GM19455 (cell line): ENCODE measurements at regions not wholly inside any gene's neighbourhood (a gene's known extent, or its start where the extent isn't known, plus 50 kb on each side); places are given as distances from the start of the nearest gene placed in this dataset.
"Not testable (repeated sequence)": the region's sequence is repeated elsewhere in the genome, so short reads cannot be mapped to it uniquely, and the experiment has no call there.

Source experiments
- ATAC-seq: cut with Tn5 transposase; IDR thresholded peaks from one replicate; pipeline ENCODE4 v1.9.1; 2021; ENCODE audit not compliant: unreplicated experiment

DNA sequence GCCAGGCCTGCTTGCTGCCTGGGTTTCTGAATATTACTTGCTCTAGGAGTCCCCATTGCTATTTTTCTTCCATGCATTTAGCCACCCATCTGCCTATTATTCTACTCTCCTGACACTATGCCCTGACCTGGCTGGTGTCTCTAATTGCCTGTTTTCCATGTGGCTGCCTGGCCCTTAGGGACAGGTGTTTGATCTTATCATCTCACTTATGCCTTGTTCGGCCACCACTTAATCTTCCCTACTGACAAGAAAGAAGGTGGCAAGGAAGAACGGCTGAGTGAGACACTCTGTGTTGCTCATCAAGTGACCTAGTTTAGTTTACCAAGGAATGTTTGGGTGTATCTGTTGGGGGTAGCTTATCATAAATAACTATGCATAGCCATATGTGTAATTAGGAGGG lies 50.4 kb upstream of the RAPH1 start:
- ATAC-seq = no peak

DNA sequence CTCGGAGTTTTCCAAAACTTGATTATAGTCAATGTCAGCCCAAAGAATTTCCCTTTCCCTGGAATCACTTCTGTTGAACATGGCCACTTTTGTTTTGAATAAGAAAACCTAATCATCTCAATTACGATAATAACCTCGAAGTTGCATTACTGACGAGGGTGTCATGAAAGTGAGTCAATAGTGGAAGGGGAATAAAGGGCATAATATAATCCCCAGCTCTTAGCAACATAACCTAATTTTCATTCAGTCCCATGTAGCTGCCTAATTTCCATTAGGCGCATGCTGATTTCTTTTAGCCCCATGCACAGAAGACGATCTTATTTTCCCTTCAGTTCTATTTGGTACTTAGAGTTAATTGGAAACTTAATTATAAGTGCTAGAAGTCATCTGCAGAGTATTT lies 51.1 kb upstream of the RAPH1 start:
- no peak for ATAC-seq

DNA sequence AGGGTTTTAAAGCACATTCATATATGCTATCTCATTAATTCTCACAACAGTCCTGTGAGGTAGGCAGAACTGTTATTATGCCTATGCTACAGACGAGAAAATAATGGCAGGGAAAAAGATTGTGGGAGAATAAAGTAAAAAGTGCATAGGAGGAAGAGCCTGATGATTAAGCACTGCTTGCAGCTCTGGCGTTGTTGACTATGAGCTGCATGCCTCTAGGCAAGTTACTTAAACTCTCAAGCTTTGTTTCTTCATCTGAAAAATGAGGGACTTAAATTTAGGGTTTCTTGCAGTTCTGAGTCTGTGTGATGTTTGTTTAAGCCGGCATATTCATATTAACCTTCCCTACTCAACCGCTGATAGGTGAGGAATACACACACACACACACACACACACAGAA lies 51.6 kb upstream of the RAPH1 start:
- ATAC-seq = no peak

DNA sequence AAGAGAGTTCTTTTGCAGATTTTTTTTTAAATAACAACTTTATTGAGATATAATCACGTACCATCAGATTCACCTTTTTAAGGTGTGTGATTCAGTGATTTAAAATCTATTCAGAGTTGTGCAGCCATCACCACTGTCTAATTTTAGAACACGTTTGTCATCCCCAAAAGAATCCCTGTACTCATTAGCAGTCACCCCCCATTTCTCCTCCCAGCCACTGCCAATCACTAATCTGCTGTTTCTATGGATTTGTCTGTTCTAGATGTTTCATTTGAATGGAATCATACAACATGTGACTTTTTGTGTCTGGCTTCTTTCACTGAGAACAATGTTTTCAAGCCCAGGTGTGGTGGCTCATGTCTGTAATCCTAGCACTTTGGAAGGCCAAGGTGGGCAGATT lies 55.4 kb upstream of the RAPH1 start:
- no peak for ATAC-seq

- ATAC-seq = no peak
These were observed 56.5 kb upstream of the RAPH1 start for GRCh38 chr2:203591642-203592041.

- no peak for ATAC-seq
These were observed 57.4 kb upstream of the RAPH1 start for GRCh38 chr2:203592470-203592869.

GRCh38 chr2:203594541-203594940 lies 59.4 kb upstream of the RAPH1 start:
- ATAC-seq = no peak

GRCh38 chr2:203596183-203596582 lies 61.1 kb upstream of the RAPH1 start:
- no peak for ATAC-seq

DNA sequence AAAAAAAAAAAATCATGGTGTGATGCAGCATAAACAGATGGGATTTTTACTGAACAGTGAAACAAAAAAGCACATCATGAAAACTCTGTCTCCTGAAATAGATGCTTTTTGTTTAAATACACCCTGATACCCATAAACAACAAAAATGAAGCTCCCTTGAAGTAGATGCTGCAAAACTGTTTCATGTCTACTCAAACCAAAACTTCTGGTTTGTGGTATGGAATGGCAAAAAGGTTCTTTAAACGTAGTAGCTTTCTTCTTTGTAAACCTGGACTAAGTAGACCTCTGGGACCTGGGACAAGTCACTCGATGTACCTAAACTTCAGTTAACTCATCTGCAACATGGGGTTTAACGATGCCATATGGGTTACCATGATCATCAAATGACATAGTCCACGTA lies 64.4 kb upstream of the RAPH1 start:
- peak; percentile 54 for ATAC-seq

GRCh38 chr2:203600286-203600685 lies 65.2 kb upstream of the RAPH1 start:
- no peak for ATAC-seq

- no peak for ATAC-seq
These were observed 68.6 kb upstream of the RAPH1 start for GRCh38 chr2:203603456-203604389.

DNA sequence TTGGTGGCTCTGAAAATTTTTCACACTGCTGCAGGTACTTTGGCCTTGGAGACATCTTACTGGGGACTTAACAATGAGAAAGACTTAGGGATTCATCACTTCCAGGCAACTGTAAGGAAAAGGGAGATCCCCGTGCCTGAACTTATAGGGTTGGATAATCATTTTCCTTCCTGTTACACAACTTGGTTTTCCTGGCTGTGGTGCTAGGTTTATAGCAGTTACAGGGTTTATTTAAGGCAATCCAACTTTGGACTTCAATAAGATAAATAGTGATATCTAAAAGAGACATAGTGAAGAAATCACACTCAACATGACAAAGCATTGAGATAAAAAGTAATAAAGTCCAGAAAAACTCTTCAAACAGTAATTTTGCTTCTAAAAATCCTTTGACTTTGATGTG lies 70.2 kb upstream of the RAPH1 start:
- no peak for ATAC-seq

GRCh38 chr2:203606051-203606450 lies 71.0 kb upstream of the RAPH1 start:
- no peak for ATAC-seq

DNA sequence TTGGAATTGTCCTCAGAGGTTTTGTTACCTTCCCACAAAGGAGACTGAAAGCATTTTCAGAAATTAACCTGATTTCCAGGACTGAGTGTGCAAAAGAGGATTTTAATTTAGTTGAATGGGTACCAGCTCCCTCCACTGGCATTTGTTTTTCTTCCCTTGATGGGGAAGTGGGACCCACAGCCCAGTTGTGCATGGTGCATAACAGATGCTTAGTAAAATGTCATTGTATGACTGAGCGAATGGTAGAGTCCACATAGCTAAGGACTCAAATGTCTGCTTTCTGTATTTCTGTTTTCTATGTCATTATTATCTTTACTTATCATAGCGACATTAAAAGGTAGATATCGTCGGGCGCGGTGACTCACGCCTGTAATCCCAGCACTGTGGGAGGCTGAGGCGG lies 75.5 kb upstream of the RAPH1 start:
- ATAC-seq = no peak

- no peak for ATAC-seq
These were observed 77.1 kb upstream of the RAPH1 start for GRCh38 chr2:203612246-203612645.

GRCh38 chr2:203619267-203619878 lies 84.3 kb upstream of the RAPH1 start:
- no peak for ATAC-seq

DNA sequence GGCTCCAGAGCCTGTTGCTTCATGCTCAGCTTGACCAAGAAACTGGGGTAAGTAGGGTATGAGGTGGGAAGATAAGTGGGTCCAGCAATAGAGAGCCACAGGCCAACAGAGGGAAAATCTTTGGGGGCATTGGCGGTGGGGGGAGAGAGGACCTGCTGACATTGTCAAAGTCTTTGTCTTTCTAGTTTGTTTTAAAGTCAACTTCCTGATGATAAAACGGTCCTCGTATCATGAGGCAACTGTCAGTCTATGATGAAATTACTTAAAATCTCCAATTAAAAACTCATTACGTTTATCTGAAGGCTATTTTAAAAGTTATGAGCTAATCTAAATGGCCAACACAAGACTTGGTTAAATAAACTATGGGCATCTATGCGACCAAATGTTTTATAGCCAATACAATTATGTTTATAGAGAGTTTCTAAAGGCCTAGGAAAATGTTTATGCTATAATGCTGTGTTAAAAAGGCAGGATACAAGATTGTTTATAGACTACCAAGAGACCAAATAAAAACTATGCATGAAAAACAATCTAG lies 84.4 kb upstream of the CD28 start:
- no peak for ATAC-seq

GRCh38 chr2:203623096-203623495 lies 83.3 kb upstream of the CD28 start:
- ATAC-seq = no peak

- ATAC-seq = no peak
These were observed 82.8 kb upstream of the CD28 start for GRCh38 chr2:203623661-203624060.

DNA sequence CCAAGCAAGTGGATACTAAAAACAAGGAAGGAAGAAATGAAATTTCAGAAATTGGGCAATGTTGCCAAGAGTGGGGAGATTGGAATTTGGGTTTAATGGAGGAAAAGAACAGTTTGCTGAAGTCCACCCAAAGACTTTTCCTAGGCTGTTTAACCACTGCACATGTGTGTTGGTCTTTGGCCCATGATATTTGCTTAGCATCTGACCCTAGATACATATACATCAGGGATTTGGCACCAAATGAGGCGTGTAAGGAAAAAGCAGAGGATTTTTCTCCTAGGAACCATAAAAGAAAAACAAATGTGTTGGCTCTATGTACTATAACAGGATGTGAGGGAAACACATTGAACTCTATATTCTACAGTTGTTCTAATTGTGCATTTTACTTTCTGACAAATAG lies 80.7 kb upstream of the CD28 start:
- ATAC-seq = no peak

- not testable (repeated sequence) for ATAC-seq
These were observed 80.2 kb upstream of the CD28 start for GRCh38 chr2:203626247-203626646.

- no peak for ATAC-seq
These were observed 79.3 kb upstream of the CD28 start for GRCh38 chr2:203626952-203627681.
